ENCODE measurements at regions not wholly inside any gene's neighbourhood (a gene's known extent, or its start where the extent isn't known, plus 50 kb on each side); places are given as distances from the start of the nearest gene placed in this dataset.

DNA sequence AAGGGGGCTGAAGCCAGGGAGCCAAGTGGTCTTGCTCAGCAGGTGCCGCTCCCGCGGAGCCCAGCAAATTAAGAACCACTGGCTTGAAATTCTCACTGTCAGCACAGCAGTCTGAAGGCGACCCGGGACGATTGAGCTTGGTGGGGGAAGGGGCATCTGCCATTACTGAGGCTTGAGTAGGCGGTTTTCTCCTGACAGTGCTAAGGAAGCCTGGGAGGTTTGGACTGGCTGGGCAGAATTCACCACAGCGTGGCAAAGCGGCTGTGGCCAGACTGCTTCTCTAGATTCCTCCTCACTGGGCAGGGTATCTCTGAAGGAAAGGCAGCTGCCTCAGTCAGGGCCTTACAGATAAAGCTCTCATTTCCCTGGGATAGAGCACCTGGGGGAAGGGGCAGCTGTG lies 57.0 kb upstream of the GPR149 start:
- H3K27me3 ChIP-seq (ENCODE audit: insufficient read depth, low read depth, low read length), result no peaks in the 10 kb centered on the region
- no peak overlapping the region for H3K4me2 ChIP-seq (ENCODE audit: low read length)
- H3K9me3 ChIP-seq (ENCODE audit: low read length), result no peaks in the 10 kb centered on the region
- H4K20me1 ChIP-seq (ENCODE audit: insufficient read depth), result no peaks in the 10 kb centered on the region
- no peak overlapping the region for H2AFZ ChIP-seq (ENCODE audit: low read depth, low read length)
- no peaks in the 10 kb centered on the region for H3K36me3 ChIP-seq (ENCODE audit: insufficient read depth, low read length)
- no peaks in the 10 kb centered on the region for H3K79me2 ChIP-seq (replicated peaks; ENCODE audit: insufficient read depth, low read length)
- TF ChIP-seq CTCF (IDR thresholded peaks at IDR 0.05; ENCODE audit: poor library complexity, severe bottlenecking) (no peak), POLR2AphosphoS5 (IDR thresholded peaks at IDR 0.05) (no peak), RAD21 (conservative IDR thresholded peaks at IDR 0.05) (no peak), EZH2 (IDR thresholded peaks at IDR 0.05; ENCODE audit: borderline replicate concordance, insufficient read depth, low read length, poor library complexity, severe bottlenecking) (no peak), EP300 (conservative IDR thresholded peaks at IDR 0.05; ENCODE audit: poor library complexity, severe bottlenecking) (no peak), SMC3 (conservative IDR thresholded peaks at IDR 0.05; ENCODE audit: poor library complexity) (no peak), TAF1 (IDR thresholded peaks at IDR 0.05; ENCODE audit: low read depth) (no peak), MXI1 (conservative IDR thresholded peaks at IDR 0.05; ENCODE audit: poor library complexity, severe bottlenecking) (no peak)
- TF ChIP-seq, protein P1, sequence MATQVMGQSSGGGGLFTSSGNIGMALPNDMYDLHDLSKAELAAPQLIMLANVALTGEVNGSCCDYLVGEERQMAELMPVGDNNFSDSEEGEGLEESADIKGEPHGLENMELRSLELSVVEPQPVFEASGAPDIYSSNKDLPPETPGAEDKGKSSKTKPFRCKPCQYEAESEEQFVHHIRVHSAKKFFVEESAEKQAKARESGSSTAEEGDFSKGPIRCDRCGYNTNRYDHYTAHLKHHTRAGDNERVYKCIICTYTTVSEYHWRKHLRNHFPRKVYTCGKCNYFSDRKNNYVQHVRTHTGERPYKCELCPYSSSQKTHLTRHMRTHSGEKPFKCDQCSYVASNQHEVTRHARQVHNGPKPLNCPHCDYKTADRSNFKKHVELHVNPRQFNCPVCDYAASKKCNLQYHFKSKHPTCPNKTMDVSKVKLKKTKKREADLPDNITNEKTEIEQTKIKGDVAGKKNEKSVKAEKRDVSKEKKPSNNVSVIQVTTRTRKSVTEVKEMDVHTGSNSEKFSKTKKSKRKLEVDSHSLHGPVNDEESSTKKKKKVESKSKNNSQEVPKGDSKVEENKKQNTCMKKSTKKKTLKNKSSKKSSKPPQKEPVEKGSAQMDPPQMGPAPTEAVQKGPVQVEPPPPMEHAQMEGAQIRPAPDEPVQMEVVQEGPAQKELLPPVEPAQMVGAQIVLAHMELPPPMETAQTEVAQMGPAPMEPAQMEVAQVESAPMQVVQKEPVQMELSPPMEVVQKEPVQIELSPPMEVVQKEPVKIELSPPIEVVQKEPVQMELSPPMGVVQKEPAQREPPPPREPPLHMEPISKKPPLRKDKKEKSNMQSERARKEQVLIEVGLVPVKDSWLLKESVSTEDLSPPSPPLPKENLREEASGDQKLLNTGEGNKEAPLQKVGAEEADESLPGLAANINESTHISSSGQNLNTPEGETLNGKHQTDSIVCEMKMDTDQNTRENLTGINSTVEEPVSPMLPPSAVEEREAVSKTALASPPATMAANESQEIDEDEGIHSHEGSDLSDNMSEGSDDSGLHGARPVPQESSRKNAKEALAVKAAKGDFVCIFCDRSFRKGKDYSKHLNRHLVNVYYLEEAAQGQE (IDR thresholded peaks at IDR 0.05; ENCODE audit: borderline replicate concordance), result no peak
- H3K27ac ChIP-seq (ENCODE audit: low read length), result no peak overlapping the region
- H3F3A ChIP-seq (ENCODE audit: insufficient read depth, low read length, poor library complexity, severe bottlenecking), result no peaks in the 10 kb centered on the region
- H3K9ac ChIP-seq (ENCODE audit: low read length), result no peak overlapping the region
- no peak overlapping the region for H3K4me3 ChIP-seq (ENCODE audit: low read length)
- no peaks in the 10 kb centered on the region for H3K9me2 ChIP-seq (ENCODE audit: insufficient read depth, low read length)

- no peaks in the 10 kb centered on the region for H3K9me3 ChIP-seq (ENCODE audit: low read length)
- H4K20me1 ChIP-seq (ENCODE audit: insufficient read depth), result no peaks in the 10 kb centered on the region
- no peaks in the 10 kb centered on the region for H3F3A ChIP-seq (ENCODE audit: insufficient read depth, low read length, poor library complexity, severe bottlenecking)
- no peak overlapping the region for H3K4me3 ChIP-seq (ENCODE audit: low read length)
- no peak overlapping the region for H3K9ac ChIP-seq (ENCODE audit: low read length)
- no peaks in the 10 kb centered on the region for H3K9me2 ChIP-seq (ENCODE audit: insufficient read depth, low read length)
- H3K79me2 ChIP-seq (replicated peaks; ENCODE audit: insufficient read depth, low read length), result no peaks in the 10 kb centered on the region
- no peak overlapping the region for H2AFZ ChIP-seq (ENCODE audit: low read depth, low read length)
- H3K36me3 ChIP-seq (ENCODE audit: insufficient read depth, low read length), result no peaks in the 10 kb centered on the region
- H3K27me3 ChIP-seq (ENCODE audit: insufficient read depth, low read depth, low read length), result no peaks in the 10 kb centered on the region
- H3K27ac ChIP-seq (ENCODE audit: low read length), result no peak overlapping the region
- H3K4me2 ChIP-seq (ENCODE audit: low read length), result no peak overlapping the region
- TF ChIP-seq SMC3 (conservative IDR thresholded peaks at IDR 0.05; ENCODE audit: poor library complexity) (no peak), MXI1 (conservative IDR thresholded peaks at IDR 0.05; ENCODE audit: poor library complexity, severe bottlenecking) (no peak), POLR2AphosphoS5 (IDR thresholded peaks at IDR 0.05) (no peak), TAF1 (IDR thresholded peaks at IDR 0.05; ENCODE audit: low read depth) (no peak), EP300 (conservative IDR thresholded peaks at IDR 0.05; ENCODE audit: poor library complexity, severe bottlenecking) (no peak), RAD21 (conservative IDR thresholded peaks at IDR 0.05) (no peak)
- TF ChIP-seq, protein P1 (IDR thresholded peaks at IDR 0.05; ENCODE audit: borderline replicate concordance), result no peak
These were observed 52.5 kb upstream of the GPR149 start for GRCh38 chr3:154482507-154482906.

All from neural cell (in vitro differentiated cells).